Natural killer cell (primary cell): ENCODE measurements at regions not wholly inside any gene's neighbourhood (a gene's known extent, or its start where the extent isn't known, plus 50 kb on each side); places are given as distances from the start of the nearest gene placed in this dataset.

Source experiments
- ATAC-seq, 3 donors: fragments of 150-1000 bp in 2 of 3; fragments of 200-7000 bp in 1 of 3; cut with Tn5 transposase; 1 replicate in 1 of 3; 2 replicates in 2 of 3; pipeline ENCODE4 v1.10.0; 2021; ENCODE audit warnings: mild to moderate bottlenecking in 2 of 3, moderate library complexity in 2 of 3
- DNase-seq, 2 donors: peaks; one replicate each; pipeline versions ENCODE4 v3.0.0 to v3.0.0-alpha.2; 2013 to 2021; ENCODE audit warnings: mixed read lengths in 1 of 2
- H3K27ac ChIP-seq: one replicate; pipeline ENCODE4 v1.5.1; 2013; ENCODE audit warnings: mild to moderate bottlenecking, low read length
- H3K27me3 ChIP-seq: one replicate; pipeline ENCODE4 v1.6.1; 2013; ENCODE audit warnings: low read length; ENCODE audit not compliant: control insufficient read depth, insufficient read depth
- H3K36me3 ChIP-seq: one replicate; pipeline ENCODE4 v1.6.1; 2013; ENCODE audit warnings: low read length; ENCODE audit not compliant: control insufficient read depth, insufficient read depth
- H3K4me1 ChIP-seq: one replicate; pipeline ENCODE4 v1.6.1; 2013; ENCODE audit warnings: low read length; ENCODE audit not compliant: control insufficient read depth, insufficient read depth
- H3K4me3 ChIP-seq: one replicate; pipeline ENCODE4 v1.5.1; 2013; ENCODE audit warnings: low read length
- H3K9me3 ChIP-seq: one replicate; pipeline ENCODE4 v1.6.1; 2013; ENCODE audit warnings: low read length; ENCODE audit not compliant: control insufficient read depth, insufficient read depth
- H3K27ac Mint-ChIP-seq, 2 donors: one replicate each; pipeline ENCODE4 v1.8.0; 2022; ENCODE audit warnings: mild to moderate bottlenecking in 2 of 2, mixed read lengths in 2 of 2, moderate library complexity in 1 of 2
- H3K27me3 Mint-ChIP-seq, 2 donors: one replicate each; pipeline ENCODE4 v1.8.0; 2022; ENCODE audit warnings: low read depth in 2 of 2, mixed read lengths in 2 of 2
- H3K36me3 Mint-ChIP-seq: one replicate; pipeline ENCODE4 v1.8.0; 2022; ENCODE audit warnings: mixed read lengths
- H3K4me1 Mint-ChIP-seq, 2 donors: one replicate each; pipeline ENCODE4 v1.8.0; 2022; ENCODE audit warnings: mixed read lengths in 2 of 2
- H3K4me3 Mint-ChIP-seq: one replicate; pipeline ENCODE4 v1.8.0; 2022; ENCODE audit warnings: mild to moderate bottlenecking, moderate library complexity, mixed read lengths
- H3K9me3 Mint-ChIP-seq, 2 donors: one replicate each; pipeline ENCODE4 v1.8.0; 2022; ENCODE audit warnings: mixed read lengths in 2 of 2
- WGBS: methylation state at CpG from one replicate; pipeline ENCODE4 v1.1.7; 2013; ENCODE audit warnings: missing lambda C conversion rate; ENCODE audit not compliant: insufficient coverage; 5-methylcytosine and 5-hydroxymethylcytosine counted together
- intact Hi-C: fragments of 100-400 bp; cut with micrococcal nuclease; formaldehyde crosslinking; loops from one replicate; pipeline ENCODE4 v1.14.2; 2022
- TF ChIP-seq, protein P1 (sequence below): fragments of 200-600 bp; IDR thresholded peaks from one replicate; pipeline ENCODE4 v1.8.0; 2022; ENCODE audit warnings: antibody characterized with exemption

DNA sequence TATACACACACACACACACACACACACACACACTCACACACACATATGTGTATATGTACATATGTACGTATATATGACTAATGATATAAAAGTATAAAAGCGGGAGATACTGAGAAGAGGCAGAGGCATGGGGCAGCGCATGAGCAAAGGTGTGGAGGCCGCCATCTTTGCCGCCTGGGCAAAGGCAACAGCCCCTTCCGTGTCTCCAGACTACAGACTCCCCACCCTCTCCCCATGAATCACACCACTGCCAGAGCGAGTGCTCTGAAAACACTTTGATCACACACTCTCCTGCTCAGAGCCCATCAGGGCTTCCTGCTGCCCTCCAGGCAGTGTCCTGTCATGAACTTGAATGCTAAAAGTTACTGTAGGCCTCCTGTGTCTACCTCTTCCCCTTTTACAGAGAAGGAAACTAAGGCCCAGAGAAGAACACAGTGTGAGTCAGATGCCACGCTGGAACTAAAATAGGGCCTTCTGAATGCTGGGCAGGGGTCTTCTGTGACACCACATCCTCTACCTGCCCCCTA lies 54.7 kb upstream of the SSBP3 start:
- ATAC-seq (no peak), DNase-seq (no peak)
- WGBS: 97% methylated on average over 7 of the region's 8 CpGs
- H3K36me3 ChIP-seq: no peaks in the 10 kb centered on the region
- Mint-ChIP-seq H3K4me1 (peaks cover 13 to 50% of the 10 kb centered on the region in 2 donors), H3K36me3 (no peaks in the 10 kb centered on the region), H3K4me3 (no peak overlapping the region), H3K27me3 (no peaks in the 10 kb centered on the region), H3K27ac (no peak overlapping the region), H3K9me3 (no peaks in the 10 kb centered on the region)
- peaks cover 41% of the 10 kb centered on the region for H3K4me1 ChIP-seq
- no peaks in the 10 kb centered on the region for H3K27me3 ChIP-seq
- no peaks in the 10 kb centered on the region for H3K9me3 ChIP-seq
- no peak overlapping the region for H3K4me3 ChIP-seq
- TF ChIP-seq, protein P1, sequence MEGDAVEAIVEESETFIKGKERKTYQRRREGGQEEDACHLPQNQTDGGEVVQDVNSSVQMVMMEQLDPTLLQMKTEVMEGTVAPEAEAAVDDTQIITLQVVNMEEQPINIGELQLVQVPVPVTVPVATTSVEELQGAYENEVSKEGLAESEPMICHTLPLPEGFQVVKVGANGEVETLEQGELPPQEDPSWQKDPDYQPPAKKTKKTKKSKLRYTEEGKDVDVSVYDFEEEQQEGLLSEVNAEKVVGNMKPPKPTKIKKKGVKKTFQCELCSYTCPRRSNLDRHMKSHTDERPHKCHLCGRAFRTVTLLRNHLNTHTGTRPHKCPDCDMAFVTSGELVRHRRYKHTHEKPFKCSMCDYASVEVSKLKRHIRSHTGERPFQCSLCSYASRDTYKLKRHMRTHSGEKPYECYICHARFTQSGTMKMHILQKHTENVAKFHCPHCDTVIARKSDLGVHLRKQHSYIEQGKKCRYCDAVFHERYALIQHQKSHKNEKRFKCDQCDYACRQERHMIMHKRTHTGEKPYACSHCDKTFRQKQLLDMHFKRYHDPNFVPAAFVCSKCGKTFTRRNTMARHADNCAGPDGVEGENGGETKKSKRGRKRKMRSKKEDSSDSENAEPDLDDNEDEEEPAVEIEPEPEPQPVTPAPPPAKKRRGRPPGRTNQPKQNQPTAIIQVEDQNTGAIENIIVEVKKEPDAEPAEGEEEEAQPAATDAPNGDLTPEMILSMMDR: no peak
- H3K27ac ChIP-seq: no peak overlapping the region
- intact Hi-C loops: no loop called here

- 100% methylated on average over 2 of the region's 2 CpGs for WGBS
- ATAC-seq: no peak
- H3K27me3 Mint-ChIP-seq: no peaks in the 10 kb centered on the region
- Histone ChIP-seq H3K4me1 (peaks cover 40% of the 10 kb centered on the region), H3K27ac (no peak overlapping the region), H3K27me3 (no peaks in the 10 kb centered on the region), H3K4me3 (no peak overlapping the region), H3K9me3 (no peaks in the 10 kb centered on the region), H3K36me3 (no peaks in the 10 kb centered on the region)
- no peaks in the 10 kb centered on the region for H3K36me3 Mint-ChIP-seq
- TF ChIP-seq, protein P1: no peak
- no peaks in the 10 kb centered on the region for H3K9me3 Mint-ChIP-seq
- no peak overlapping the region for H3K27ac Mint-ChIP-seq
- peak in 1 of 2 donors; percentile 79 for DNase-seq
- intact Hi-C loops: no loop called here
- no peak overlapping the region for H3K4me3 Mint-ChIP-seq
- H3K4me1 Mint-ChIP-seq: peaks cover 9 to 49% of the 10 kb centered on the region in 2 donors
These were observed 54.2 kb upstream of the SSBP3 start for GRCh38 chr1:54460351-54460750.

- Histone ChIP-seq H3K9me3 (no peaks in the 10 kb centered on the region), H3K4me3 (no peak overlapping the region), H3K27ac (no peak overlapping the region), H3K27me3 (no peaks in the 10 kb centered on the region), H3K36me3 (no peaks in the 10 kb centered on the region), H3K4me1 (peaks cover 34% of the 10 kb centered on the region)
- no peaks in the 10 kb centered on the region for H3K9me3 Mint-ChIP-seq
- ATAC-seq: no peak
- TF ChIP-seq, protein P1: no peak
- DNase-seq: no peak
- no peaks in the 10 kb centered on the region for H3K36me3 Mint-ChIP-seq
- H3K27ac Mint-ChIP-seq: peak overlapping the region in 1 of 2 donors; percentile 17
- no peak overlapping the region for H3K4me3 Mint-ChIP-seq
- peaks cover 8 to 46% of the 10 kb centered on the region in 2 donors for H3K4me1 Mint-ChIP-seq
- intact Hi-C loops: no loop called here
- no peaks in the 10 kb centered on the region for H3K27me3 Mint-ChIP-seq
- 44% methylated on average over 4 of the region's 4 CpGs for WGBS
These were observed 53.6 kb upstream of the SSBP3 start for GRCh38 chr1:54459726-54460191.

GRCh38 chr1:54459140-54459539 lies 52.9 kb upstream of the SSBP3 start:
- Histone ChIP-seq H3K9me3 (no peaks in the 10 kb centered on the region), H3K27me3 (no peaks in the 10 kb centered on the region), H3K36me3 (no peaks in the 10 kb centered on the region), H3K27ac (no peak overlapping the region), H3K4me3 (no peak overlapping the region), H3K4me1 (peaks cover 28% of the 10 kb centered on the region)
- DNase-seq: no peak
- H3K4me3 Mint-ChIP-seq: no peak overlapping the region
- H3K9me3 Mint-ChIP-seq: no peaks in the 10 kb centered on the region
- peak overlapping the region in 1 of 2 donors; percentile 17 for H3K27ac Mint-ChIP-seq
- intact Hi-C loops: no loop called here
- TF ChIP-seq, protein P1: no peak
- ATAC-seq: no peak
- peaks cover 5 to 42% of the 10 kb centered on the region in 2 donors for H3K4me1 Mint-ChIP-seq
- H3K27me3 Mint-ChIP-seq: no peaks in the 10 kb centered on the region
- H3K36me3 Mint-ChIP-seq: no peaks in the 10 kb centered on the region
